AG04450 (cell line): ENCODE measurements at regions not wholly inside any gene's neighbourhood (a gene's known extent, or its start where the extent isn't known, plus 50 kb on each side); places are given as distances from the start of the nearest gene placed in this dataset.

Experiments used
- CTCF ChIA-PET: fragments of 300-600, 350-600 bp; formaldehyde crosslinking; extraction: SDS; loops from one replicate; lab custom pipeline; 2022; ENCODE audit warnings: antibody characterized with exemption, inconsistent platforms; lab: Charles Lee
- POLR2A ChIA-PET: fragments of 350-600 bp; formaldehyde crosslinking; extraction: SDS; loops from one replicate; lab custom pipeline; 2021; ENCODE audit warnings: antibody characterized with exemption, inconsistent platforms; lab: Yijun Ruan, JAX
- DNase-seq: peaks from one replicate; pipeline ENCODE4 v3.0.0-alpha.2; 2011; ENCODE audit warnings: low read depth, low spot score
- H3K27ac ChIP-seq: one replicate; pipeline ENCODE4 v1.5.1; 2012; ENCODE audit warnings: low read depth, low read length, control low read depth
- H3K27me3 ChIP-seq: one replicate; pipeline ENCODE4 v1.6.0; 2012; ENCODE audit warnings: low read length; ENCODE audit not compliant: control insufficient read depth, insufficient read depth
- H3K4me3 ChIP-seq: 2 replicates; pipeline ENCODE4 v1.5.1; 2011; ENCODE audit warnings: mild to moderate bottlenecking, low read depth, low read length, control low read depth
- H3K9me3 ChIP-seq: 2 replicates; pipeline ENCODE4 v1.5.1; 2012; ENCODE audit warnings: low read length; ENCODE audit not compliant: control insufficient read depth, insufficient read depth
- TF ChIP-seq, protein P1 (sequence below): IDR thresholded peaks from 2 replicates; pipeline ENCODE4 v1.5.1; 2011; ENCODE audit warnings: low read depth, low read length, control low read depth, inconsistent platforms

DNA sequence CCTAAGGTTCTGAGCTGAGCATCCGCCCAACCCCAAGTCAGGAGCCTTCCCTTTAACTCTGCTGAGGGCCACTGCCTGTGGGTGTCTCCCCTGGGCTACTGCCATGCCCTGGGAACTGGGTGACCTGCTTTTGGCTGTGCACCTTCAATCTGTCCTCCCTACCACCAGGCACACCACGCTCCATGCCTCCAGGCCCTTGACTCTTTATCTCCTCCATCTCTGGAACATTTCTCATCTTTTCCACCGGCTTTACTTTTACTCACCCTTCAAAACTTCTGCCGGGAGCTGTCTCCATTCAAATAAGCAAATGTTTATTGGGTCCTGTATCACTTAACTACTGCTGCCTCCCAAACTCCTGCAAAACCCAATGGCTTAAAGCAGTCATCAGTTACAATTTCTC, 83.3 kb upstream of the NHSL1 start:
- H3K4me3 ChIP-seq: no peak overlapping the region
- H3K27ac ChIP-seq: no peak overlapping the region
- no peaks in the 10 kb centered on the region for H3K9me3 ChIP-seq
- H3K27me3 ChIP-seq: no peaks in the 10 kb centered on the region
- CTCF ChIA-PET: no interaction called here
- no peak for DNase-seq
- POLR2A ChIA-PET: no interaction called here
- TF ChIP-seq, protein P1, sequence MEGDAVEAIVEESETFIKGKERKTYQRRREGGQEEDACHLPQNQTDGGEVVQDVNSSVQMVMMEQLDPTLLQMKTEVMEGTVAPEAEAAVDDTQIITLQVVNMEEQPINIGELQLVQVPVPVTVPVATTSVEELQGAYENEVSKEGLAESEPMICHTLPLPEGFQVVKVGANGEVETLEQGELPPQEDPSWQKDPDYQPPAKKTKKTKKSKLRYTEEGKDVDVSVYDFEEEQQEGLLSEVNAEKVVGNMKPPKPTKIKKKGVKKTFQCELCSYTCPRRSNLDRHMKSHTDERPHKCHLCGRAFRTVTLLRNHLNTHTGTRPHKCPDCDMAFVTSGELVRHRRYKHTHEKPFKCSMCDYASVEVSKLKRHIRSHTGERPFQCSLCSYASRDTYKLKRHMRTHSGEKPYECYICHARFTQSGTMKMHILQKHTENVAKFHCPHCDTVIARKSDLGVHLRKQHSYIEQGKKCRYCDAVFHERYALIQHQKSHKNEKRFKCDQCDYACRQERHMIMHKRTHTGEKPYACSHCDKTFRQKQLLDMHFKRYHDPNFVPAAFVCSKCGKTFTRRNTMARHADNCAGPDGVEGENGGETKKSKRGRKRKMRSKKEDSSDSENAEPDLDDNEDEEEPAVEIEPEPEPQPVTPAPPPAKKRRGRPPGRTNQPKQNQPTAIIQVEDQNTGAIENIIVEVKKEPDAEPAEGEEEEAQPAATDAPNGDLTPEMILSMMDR: no peak

DNA sequence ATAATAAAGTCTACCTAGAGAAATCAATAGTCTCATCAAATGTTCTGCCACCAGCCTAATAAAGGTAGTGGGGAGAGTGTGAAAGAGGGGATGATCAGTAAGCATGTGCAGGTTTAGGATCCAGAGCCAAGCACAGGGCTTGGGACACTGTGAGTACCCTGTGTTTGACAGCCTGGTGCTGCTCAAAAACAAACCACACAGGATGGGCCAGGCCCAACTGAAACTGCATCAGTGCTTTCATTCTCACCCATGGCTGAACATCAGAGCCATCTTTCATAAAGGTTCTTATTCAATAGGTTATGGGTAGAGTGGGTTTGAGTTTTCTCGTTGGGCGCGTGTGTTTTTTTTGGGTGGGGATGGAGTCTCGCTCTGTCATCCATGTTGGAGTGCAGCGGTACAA, 87.3 kb upstream of the NHSL1 start:
- no peak overlapping the region for H3K4me3 ChIP-seq
- TF ChIP-seq, protein P1: no peak
- no peak overlapping the region for H3K27ac ChIP-seq
- DNase-seq: no peak
- CTCF ChIA-PET: interaction anchor here (0.6 to 8.2 kb wide), 6 partner anchors 14 to 182 kb away, joined by 3 to 181 read pairs (median 9); no protein-coding TSS in a partner anchor
- H3K9me3 ChIP-seq: no peaks in the 10 kb centered on the region
- H3K27me3 ChIP-seq: no peaks in the 10 kb centered on the region
- POLR2A ChIA-PET: no interaction called here

DNA sequence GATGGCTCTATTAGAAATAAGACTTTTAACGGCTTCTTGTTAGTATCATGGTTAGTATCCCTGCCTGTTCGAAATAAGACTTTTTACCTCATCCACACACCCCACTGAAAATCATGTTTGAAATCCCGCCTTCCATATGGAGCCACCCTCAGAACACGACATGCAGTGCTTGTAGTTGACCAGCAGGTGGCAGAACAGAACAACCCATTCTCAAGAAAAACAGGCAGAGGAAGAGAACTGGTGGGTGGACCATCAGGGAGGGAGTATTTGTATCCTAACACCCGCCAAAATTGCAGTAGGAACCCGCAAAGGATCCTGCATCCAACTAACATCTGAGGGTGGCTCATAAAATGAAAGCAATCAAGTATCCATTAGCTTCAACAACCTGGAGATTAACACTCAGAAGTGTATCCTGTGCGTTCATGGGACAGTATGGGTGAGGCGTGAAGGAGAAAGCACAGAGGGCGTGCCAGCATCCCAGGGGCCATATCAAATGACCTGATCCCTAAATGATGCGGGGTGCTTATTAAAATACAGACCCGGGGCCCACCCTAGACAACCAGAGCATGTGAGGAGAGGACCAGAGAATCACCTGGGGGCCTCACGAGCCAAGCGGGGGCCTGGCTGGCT, 89.6 kb upstream of the NHSL1 start:
- H3K4me3 ChIP-seq: no peak overlapping the region
- CTCF ChIA-PET: interaction anchor here (0.6 to 8.2 kb wide), 25 partner anchors 9 to 219 kb away, joined by 3 to 181 read pairs (median 3); no protein-coding TSS in a partner anchor
- no peak overlapping the region for H3K27ac ChIP-seq
- H3K27me3 ChIP-seq: no peaks in the 10 kb centered on the region
- H3K9me3 ChIP-seq: no peaks in the 10 kb centered on the region
- TF ChIP-seq, protein P1: peak; percentile 92
- POLR2A ChIA-PET: no interaction called here
- DNase-seq: peak; percentile 67

DNA sequence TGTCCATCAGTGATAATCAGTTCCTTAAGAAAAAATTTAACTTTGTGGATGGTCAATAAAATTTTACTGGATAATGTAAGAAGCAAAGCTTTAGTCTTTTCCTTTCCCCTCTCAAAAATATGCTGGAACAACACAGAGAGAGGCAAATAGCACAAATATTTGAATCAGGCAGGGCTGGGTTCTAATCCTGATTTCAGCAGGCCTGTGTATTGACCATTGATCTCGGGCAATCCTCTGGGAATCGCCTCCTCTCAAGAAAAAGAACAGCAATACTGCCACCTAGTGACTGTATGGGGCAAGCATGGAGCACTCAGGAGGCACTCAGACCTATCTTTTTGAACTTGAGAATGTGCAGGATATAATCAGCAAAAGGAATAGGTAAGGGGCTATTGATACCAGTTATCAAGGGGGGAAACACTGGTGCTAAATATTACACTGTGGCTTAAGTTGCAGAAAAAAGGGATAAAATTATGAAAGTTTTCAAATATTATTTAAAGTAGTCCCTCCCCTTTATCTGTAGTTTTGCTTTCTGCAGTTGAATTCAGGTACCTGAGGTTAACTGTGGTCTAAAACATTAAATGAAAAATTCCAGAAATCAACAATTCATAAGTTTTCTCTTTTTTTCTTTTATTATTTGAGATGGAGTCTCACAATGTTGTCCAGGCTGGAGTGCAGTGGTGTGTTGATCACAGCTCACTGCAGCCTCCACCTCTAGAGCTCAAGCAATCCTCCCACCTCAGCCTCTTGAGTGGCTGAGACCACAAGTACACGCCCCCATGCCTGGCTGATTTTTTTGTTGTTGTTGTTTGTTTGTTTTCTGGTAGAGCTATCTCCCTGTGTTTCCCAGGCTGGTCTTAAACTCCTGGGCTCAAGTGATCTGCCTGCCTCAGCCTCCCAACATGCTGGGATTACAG, 91.8 kb upstream of the NHSL1 start:
- DNase-seq: peak; percentile 50
- POLR2A ChIA-PET: no interaction called here
- no peak overlapping the region for H3K4me3 ChIP-seq
- TF ChIP-seq, protein P1: peak; percentile 93
- H3K27me3 ChIP-seq: no peaks in the 10 kb centered on the region
- H3K27ac ChIP-seq: no peak overlapping the region
- no peaks in the 10 kb centered on the region for H3K9me3 ChIP-seq
- CTCF ChIA-PET: interaction anchor here (0.6 to 8.2 kb wide), 42 partner anchors 8 to 562 kb away, joined by 3 to 181 read pairs (median 3); partner anchors contain the start of gene CCDC28A
